Amniotic epithelial cell (primary cell): ENCODE measurements at regions not wholly inside any gene's neighbourhood (a gene's known extent, or its start where the extent isn't known, plus 50 kb on each side); places are given as distances from the start of the nearest gene placed in this dataset.
A peak's percentile ranks its signal among the peaks of the same experiment; 100 is the strongest.
"Not testable (repeated sequence)": the region's sequence is repeated elsewhere in the genome, so short reads cannot be mapped to it uniquely, and the experiment has no call there.

Source experiments
- DNase-seq: peaks from one replicate; pipeline ENCODE4 v3.0.0-alpha.2; 2010; ENCODE audit warnings: low read depth

DNA sequence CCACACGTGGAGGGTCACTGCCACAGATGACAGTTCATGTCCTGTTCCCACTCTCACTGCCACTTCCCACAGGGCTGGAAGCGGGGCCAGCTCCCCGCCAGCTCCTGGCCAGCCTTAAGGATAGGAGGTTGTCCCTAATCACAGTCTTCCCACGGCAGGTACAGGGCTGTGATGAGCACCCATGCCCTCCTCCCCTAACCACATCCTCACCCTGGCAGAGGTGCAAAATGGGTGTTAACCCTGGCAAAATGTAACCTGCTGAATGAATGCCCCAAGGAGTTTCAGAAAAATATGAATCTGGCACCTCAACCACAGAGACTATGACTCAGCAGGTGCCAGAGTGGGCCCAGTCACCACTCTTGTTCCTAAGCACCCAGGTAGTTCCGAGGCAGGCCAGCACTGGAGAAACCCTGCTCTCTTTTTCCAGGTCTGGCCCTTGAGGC is 185.1 kb upstream of the TPM1 start:
- DNase-seq, result no peak

DNA sequence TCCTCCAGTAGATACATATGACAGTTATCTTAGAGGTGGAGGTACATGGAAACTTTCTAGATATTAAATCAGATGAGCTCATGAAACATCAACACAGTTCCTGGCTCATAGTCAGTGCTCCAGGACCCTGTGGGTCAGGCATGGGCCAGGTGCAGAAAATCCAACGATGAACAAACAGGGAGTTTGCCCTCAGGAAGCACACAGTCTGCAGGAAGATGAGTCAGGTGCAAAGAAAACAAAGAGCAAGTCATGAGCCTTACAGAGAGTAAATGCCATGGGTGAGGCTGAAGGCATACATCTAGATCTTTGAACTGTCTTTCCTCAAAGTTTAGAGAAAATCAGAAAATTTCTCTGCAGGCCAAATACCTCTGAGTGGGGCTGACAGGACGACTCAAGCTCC is 184.2 kb upstream of the TPM1 start:
- DNase-seq, result no peak

DNA sequence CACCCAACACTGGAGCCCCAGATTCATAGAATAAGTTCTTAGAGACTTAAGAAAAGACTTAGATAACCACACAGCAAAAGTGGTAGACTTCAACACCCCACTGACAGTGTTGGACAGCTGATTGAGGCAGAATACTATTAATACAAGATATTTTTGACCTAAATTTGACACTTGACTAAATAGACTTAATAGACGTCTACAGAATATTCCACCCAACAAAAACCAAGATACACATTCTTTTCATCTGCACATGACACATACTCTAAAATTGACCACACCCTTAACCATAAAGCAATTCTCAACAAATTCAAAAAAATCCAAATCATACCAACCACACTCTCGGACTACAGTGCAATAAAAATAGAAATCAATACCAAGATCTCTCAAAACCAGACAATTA is 179.8 kb upstream of the TPM1 start:
- DNase-seq, result no peak

DNA sequence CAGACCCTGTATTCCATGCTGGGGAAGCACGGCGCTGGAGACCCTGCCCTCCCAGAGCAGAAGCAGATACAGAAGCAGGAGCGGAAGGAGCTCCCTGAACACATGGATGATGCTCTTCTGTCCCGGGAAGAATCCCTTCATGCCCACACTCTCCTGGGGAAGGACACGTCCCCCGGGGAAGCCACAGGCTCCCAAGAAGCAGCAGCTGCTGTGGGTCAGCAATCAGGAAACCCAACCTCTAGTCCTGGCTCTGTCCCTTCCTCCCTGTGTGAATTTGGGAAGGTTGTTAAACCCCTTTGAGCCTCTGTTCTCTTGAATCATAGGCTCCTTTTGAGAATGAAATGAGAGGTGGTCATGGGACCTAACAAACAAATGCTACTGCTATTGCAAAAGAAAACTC is 176.2 kb upstream of the TPM1 start:
- no peak for DNase-seq

- DNase-seq, result no peak
Measured at GRCh38 chr15:62867844-62868243, 174.7 kb upstream of the TPM1 start.

- DNase-seq, result no peak
Measured at GRCh38 chr15:62868507-62868906, 174.0 kb upstream of the TPM1 start.

DNA sequence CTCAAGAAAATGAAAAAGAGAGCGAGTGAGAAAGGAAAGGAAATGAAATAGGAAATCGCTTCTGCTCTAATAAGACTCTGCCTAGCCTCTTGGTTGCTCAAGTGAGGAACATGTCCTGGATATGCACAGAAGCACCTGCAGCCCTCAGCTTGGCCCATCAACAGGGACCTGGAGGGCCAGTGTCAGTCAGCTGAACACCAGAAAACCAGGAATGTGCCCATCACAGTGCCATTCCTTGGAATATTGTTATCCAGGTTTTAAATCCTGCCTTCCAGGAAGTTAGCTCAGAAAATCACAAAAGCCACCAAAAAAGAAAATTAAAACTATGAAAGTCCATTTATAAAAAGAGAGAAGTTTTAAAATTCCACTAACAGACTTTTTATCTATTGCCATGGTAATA is 173.4 kb upstream of the TPM1 start:
- DNase-seq, result no peak

DNA sequence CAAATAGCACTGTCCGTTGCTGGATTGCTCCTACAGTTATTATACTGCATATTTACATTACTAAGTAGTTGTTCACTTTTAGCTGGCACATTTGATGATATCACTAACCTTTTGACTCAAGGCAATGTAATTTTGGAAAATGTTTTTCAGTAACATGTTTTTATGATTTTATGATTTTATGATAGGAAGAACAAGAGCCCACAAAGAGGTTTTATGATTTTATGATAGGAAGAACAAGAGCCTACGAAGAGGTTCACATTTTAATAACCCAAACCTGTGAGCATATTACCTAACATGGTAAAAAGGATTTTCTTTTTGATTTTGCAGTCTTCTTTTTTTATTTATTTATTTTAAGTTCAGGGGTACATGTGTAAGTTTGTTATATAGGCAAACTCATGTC is 172.3 kb upstream of the TPM1 start:
- no peak for DNase-seq

GRCh38 chr15:62870701-62871100 is 171.8 kb upstream of the TPM1 start:
- DNase-seq, result not testable (repeated sequence)

DNA sequence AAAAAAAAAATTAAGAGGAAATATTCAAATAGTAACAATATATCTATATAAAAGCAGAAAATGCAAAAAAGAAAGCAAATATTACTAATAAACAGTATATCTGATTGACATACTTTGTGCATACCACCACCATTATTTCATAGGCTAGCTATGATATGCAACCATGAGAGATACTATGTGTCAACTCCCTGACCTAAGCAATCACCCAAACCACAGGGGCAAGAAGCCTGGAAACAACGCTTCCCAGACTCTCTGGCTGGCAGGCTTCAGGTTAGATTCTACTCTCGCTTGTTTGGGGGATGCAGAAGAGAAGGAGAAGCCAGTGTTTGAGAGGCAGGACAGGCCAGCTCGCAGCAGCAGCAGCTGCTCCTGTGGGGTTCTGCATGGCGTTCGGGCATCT is 169.3 kb upstream of the TPM1 start:
- peak; percentile 77 for DNase-seq

DNA sequence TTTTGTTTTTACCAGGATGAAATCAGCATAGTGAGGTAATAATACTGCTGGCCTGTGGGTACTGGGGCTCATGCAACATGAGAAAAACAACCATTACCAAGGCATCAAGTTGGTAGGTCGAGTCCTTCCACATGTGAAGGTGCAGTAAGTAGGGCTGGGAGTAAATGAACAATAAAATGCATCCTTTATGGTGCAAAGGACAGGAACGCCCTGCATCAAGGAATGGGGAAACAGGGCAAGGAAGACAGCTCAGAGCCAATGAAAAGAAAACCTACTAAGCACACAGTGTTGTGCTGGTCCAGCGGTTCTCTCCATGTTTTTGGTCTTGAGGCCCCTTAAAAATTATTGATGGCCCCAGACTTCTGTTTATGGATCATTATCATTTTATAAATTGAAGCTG is 168.5 kb upstream of the TPM1 start:
- no peak for DNase-seq

- DNase-seq, result peak; percentile 66
Measured at GRCh38 chr15:62874959-62875625, 167.5 kb upstream of the TPM1 start.

- no peak for DNase-seq
Measured at GRCh38 chr15:62875626-62876021, 166.9 kb upstream of the TPM1 start.

DNA sequence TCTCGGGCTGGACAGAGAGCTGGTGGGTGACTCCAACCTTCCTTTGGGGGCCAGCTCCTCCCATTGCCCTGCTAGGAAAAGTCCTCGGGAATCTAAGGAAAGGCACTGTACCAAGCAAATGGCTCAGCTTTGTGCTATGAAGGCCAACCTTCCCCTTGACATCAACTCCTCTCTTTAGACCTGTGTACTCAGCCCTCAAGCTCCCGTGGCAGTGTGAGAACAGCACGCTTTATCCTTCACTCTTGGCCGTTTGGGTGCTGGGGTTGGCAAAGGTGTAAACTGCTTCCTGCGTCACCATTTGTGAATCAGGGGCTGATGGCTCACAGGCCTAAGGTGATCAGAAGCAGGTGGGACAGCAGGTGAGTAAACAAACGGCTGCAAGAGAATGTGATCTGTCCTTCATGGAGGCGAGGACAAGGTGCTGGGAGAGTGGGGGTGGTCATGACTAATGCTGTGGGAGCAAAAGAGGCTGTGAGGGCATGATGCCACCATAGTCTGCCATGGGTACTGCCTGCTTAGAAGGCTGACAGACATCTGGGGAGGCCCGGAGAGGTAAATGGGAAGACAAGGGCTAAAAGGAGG is 165.2 kb upstream of the TPM1 start:
- no peak for DNase-seq

DNA sequence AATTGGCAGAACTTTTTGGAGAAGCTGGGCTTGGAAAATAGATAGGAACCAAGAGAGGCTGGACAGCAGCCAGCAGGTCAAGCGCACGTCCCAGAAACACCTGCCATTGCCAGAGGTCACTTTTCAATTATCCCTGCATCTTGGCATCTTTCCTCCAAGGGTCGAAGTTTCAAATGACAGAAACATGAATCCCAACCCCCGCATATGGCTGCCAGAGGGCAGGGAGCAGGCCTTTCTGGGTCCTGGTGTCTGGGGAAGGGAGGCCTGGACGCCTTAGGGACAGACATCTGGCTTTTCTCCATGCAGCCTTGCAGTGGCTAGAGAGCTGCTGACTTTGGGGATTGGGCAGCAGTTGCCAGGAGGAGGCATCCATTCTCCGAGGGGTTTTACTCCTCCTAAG is 164.5 kb upstream of the TPM1 start:
- DNase-seq, result no peak

- no peak for DNase-seq
Measured at GRCh38 chr15:62879770-62880169, 162.8 kb upstream of the TPM1 start.

DNA sequence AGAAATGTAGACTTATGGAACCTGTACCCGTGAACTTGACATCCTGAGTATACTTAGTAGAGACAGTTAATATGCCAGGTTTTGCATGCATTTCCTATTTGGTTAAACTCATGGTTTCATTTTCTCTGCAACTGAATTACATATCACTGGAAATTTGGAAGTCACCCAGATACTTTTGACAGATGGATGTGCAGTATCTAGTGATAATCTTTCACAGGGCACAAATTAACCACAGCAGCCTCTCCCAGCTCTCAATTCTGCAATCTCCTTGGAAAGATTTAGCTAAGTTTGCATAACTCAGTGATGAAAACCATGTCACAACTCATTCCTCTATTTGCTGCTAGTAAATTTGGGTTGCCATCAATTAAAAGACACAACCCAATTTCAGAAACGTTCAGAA is 162.3 kb upstream of the TPM1 start:
- DNase-seq, result peak; percentile 96

DNA sequence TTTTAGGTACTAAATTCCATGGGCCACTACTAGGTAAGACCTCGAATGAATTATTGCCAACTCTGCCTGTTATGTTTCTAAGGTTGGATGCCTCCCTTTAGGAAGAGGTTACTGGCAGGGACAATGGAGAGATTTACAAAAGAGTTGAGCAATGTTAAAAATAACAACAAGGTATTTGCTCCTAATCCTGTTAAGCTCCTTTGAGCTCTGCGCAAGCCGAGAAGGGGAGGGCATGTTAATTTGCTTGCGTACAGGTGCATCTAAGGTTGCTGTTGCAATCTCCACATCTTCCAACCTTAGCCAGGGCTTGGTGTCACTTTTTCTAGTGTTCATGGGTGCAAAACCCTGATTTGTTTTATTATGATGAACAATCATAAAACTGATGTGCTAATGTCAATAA is 161.5 kb upstream of the TPM1 start:
- DNase-seq, result peak; percentile 41

DNA sequence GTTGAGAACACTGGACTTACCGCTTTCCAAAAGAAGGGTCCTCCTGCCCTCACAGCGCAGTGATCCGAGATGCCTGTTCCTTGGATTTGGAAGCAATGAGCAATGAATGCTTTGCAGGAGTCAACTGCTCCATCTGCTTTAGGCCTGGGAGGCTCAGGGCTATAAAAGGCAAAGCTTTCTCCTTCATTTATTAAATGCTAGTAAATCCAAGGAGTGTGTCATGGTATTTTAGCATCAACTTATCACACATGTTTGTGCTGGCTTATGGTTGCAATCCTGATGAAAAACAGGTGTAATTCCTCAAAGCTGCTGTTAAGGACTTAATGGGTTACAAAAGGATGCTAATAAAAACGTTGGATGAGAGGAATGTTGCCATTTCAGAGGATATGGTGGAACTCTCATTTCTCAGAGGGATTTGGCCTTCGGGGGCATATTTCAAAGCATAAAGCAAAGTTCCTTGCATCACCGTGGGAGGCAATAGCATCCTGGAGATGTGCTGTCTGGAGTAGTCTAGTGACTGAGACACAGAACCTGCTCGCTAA is 158.5 kb upstream of the TPM1 start:
- peak; percentile 47 for DNase-seq

DNA sequence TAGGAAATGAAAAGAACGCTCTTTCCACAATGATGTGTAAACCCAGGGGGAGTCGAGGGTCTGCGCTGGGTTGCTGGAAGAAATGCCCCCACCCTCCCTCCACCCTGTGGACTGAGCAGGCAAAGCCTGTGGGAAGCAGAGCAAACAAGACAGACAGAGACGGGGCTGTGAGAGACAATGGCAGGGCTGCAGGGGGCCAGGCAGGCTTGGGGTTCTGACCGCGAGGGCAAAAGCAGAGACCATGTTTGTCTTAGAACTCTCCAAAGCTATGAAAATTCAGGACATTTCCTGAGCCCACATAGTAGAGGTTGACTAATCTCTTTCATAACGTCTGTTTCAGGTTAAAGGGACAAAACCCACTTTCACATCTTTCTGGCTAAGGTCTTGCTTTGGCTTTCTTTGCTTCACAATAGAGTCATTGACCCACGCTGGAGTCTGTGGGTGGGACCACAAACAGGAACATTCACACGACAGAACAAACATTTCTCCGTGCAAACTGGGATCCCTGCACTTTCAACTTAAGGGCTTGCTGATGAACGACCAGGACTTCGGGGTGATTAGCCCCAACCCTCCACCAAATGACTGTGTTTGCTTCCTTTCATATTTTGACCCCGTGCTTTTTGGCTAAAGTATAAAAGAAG is 156.0 kb upstream of the TPM1 start:
- DNase-seq, result no peak

DNA sequence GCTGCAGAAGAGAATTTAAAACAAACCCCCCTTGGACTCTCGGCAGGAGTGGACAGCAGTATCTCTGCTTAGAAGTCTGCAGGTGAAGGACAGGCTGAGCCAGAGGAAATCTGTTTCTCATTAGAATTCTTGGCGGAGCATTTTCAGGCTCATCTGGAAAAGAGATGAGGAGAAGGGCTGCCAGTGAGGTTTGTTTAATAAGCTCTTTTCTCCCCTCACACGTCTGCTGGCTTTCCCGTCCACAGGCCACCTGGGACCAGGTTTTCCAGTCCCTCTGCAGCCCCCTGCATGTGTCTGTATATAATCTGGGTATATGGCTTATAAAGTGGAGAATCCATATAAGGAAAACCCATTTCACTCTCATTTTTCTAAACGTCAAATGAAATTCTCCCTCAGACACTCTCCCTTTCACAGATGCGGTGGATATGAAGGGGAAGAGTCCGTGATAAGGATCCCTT is 155.4 kb upstream of the TPM1 start:
- DNase-seq, result no peak

- no peak for DNase-seq
Measured at GRCh38 chr15:62888623-62889022, 153.9 kb upstream of the TPM1 start.

DNA sequence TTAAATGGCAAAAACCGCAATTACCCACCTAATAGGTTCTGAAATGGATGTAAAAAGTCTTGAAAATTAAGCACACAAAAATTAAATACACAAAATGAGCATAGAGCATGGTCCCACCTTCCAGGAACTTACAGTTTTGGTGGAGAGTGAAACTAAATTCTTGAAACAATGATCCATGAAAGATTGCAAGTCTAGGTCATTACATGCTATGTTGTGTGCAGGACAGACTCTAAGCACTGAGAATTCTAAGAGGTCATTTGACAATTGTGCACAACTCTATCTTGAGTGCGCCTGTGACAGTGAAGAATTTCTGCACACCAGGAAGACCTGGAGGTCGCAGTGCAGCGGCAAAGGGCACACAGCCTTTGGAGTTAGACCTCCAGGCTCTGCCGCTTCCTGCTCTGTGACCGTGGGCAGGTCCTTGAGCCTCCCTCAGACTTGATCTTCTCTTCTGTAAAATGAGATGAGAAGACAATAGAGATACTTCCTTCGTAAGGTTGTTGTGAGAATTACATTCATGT is 153.3 kb upstream of the TPM1 start:
- DNase-seq, result no peak
